ENCODE measurements at regions not wholly inside any gene's neighbourhood (a gene's known extent, or its start where the extent isn't known, plus 50 kb on each side); places are given as distances from the start of the nearest gene placed in this dataset.
"Not testable (repeated sequence)": the region's sequence is repeated elsewhere in the genome, so short reads cannot be mapped to it uniquely, and the experiment has no call there.

DNA sequence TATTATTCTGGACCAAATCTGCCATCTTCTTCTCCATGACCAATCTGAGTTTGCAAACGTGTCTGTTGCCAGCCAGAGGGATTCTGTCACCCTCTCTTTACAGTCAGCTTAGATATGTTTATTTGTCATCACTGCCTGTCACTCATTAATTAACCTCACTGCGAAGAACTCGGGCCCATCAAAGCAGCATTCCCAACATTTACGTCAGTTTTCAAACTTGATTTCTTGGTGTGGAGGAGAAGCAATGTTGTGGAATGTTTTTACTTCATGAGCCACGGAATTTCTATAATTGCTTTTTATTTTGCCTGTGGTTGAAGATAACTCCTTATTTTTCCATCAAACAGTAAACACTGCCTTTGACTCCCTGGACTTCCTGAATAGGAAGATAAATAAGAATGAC, 91.8 kb upstream of the CNKSR3 start:
- DNase-seq (ENCODE audit: low spot score): no peak

GRCh38 chr6:154602708-154603107, 92.2 kb upstream of the CNKSR3 start:
- no peak for DNase-seq (ENCODE audit: low spot score)

DNA sequence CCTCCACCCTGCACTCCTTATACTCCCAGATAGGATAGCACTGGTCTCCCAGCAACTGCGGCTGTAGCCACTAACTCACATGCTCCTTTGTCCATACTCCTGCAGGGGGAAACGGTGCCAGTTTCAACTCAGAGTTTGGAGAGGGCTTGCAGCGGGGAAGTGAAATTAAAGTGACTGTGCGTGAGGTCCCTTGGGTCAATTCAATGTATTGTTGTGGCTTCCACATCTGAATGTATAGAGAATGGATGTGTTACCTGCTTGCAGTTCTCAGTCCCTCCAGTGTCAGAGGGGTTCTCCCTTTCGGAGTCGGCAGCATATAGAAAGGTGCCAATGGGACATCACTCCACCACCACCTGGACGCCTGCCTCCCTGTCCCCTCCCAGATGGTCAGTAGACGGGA, 93.6 kb upstream of the CNKSR3 start:
- no peak for DNase-seq (ENCODE audit: low spot score)

DNA sequence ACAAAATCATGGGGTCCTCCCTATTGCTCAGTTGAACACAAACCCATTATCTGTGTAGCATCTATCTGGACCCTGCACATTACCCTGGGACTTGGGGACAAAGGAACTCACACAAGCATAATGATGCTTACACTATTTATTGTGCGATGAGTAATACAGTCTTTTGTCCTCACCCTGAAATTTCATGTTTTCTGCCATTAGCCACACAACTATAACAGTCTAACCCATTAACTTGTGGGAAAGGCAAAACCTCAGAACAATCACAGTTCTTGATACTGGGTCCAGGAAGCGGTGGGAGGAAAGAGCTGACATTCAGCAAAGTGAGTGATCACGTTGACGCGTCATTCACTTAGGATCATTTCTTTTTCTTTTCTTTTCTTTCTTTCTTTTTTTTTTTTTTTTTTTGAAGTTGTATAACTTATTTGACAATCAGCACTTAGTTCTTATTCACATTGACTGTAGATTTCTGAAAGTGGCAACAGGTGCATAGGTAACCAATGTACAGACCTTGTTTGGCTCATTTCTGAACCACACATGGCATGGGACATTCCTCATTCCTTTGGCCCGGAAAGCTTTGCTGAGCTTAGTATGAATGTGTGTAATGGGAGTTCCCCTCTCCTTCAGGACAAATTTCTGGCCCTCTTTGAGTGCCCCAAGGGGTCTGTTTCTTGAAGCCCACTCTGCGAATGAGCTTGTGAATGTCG, 94.8 kb upstream of the CNKSR3 start:
- DNase-seq (ENCODE audit: low spot score): no peak

GRCh38 chr6:154605882-154606370, 95.4 kb upstream of the CNKSR3 start:
- no peak for DNase-seq (ENCODE audit: low spot score)

DNA sequence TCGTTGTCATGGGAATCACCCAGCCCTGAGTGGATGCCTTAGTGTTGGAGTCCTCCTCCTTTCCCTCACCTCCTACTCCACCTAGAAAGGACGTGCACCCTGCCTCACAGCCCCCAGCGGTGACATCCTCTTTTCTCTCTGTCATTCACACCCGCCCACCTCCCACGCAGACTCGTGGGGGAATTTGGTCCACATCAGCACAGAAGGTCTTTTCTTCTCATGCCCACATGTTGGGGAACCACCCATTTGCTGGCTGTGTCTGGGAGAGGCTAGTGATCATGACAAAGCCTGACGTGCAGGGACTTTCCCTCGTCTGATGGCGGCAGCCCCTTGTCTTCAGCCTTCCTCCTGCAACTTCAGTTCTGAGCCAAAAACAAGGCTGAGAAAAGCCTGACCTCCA, 96.0 kb upstream of the CNKSR3 start:
- no peak for DNase-seq (ENCODE audit: low spot score)

DNA sequence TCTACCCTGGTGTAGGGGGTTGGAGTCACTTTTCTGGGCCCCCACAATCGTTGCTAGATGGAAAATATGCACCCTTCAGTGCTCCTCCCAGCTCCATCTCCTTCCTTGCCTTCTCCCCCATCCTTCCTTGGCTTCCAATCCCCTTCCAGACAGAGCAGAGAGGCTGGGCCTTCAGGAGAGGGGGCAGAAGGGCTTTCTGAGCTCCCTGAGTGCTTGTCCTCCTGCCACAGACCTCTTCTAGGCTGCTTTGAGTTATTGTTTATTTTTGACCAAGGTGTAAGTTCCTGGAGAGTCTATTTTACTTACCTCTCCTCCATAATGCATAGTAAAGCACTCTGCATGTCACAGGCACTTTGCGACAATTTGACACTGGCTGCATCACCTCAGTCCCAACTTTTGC, 96.4 kb upstream of the CNKSR3 start:
- no peak for DNase-seq (ENCODE audit: low spot score)

DNA sequence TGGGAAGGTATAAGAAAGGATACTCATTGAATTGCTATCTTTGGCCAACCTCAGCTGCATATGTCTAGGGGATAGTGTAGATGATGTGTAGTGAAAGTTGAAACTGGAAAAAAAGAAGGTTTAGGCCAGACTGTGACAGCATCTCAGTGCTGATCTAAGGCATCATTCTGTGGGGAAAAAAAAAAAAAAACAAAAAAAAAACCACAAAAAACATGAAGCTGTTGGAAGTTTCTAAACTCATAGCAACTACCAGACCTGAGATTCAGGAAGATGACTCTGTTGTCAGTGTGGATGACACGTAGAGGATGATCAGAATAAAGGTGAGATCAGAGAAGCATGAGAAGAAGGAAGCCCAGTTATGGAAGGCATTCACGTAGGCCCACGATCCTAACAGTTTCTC, 100.8 kb upstream of the CNKSR3 start:
- DNase-seq (ENCODE audit: low spot score): no peak

DNA sequence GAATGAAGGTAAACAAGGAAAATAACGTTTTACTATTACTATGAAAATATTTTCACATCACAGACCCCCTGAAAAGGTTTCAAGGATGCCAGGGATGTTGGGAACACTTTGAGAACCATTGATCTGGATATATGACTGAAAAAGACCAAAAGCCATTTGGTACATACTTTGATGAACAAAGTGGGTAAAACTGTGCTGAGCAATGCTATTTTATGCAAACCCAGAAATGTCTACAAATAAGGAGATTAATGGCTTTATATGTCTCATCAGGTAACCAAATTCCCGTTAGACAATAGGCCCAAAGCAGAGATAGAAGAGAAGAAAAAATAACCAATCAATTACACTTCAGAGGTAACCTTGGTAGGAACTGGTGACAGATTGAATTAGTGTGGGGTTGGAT, 101.4 kb upstream of the CNKSR3 start:
- DNase-seq (ENCODE audit: low spot score): no peak

DNA sequence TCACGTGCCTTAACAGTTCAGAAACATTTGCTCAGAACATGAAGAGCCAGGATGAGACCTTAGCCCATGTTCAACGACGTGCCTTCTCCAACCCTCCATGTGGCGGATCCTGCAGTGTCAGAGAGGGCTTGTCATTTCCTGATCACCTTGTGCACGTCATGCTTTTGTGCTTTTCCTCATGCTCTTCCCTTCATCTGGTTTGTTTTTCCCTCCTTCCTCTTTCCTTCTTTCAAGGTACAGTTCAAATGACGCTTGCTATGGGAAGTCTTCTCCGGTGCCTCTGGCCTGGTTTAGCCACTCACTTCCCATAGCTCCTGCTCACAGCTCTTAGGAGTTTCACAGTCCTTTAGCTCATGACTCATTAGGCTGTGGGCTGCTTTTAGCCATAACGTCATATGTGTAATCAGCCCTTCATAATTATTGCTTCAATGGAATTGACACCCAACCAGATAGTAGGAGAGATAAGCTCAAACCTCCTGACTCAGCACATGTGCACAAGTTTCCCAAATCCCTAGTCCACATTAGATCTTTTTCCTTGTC, 102.7 kb upstream of the CNKSR3 start:
- DNase-seq (ENCODE audit: low spot score): no peak

GRCh38 chr6:154614101-154614500, 103.6 kb upstream of the CNKSR3 start:
- no peak for DNase-seq (ENCODE audit: low spot score)

DNA sequence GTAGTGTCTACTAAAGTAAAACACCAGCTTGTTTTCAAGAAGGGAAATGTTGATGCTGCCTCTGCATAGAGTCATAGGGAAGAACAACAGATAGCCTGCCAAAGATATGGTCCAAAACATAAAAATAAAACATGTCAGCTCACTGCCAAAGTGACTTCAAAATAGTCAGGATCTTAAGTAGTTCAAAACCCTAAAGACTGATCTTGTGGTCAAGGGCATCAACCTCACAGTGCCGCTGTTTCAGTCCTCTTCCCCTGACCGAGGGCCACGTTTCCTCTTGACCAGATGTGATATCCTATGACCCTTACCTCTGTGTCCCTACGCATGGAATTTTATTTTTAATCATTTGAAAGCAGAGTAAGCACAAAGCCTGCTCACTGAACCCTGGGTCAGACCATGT, 104.2 kb upstream of the CNKSR3 start:
- no peak for DNase-seq (ENCODE audit: low spot score)

GRCh38 chr6:154615483-154616025, 105.1 kb upstream of the CNKSR3 start:
- DNase-seq (ENCODE audit: low spot score): peak; percentile 71

GRCh38 chr6:154617175-154617574, 106.7 kb upstream of the CNKSR3 start:
- DNase-seq (ENCODE audit: low spot score): no peak

DNA sequence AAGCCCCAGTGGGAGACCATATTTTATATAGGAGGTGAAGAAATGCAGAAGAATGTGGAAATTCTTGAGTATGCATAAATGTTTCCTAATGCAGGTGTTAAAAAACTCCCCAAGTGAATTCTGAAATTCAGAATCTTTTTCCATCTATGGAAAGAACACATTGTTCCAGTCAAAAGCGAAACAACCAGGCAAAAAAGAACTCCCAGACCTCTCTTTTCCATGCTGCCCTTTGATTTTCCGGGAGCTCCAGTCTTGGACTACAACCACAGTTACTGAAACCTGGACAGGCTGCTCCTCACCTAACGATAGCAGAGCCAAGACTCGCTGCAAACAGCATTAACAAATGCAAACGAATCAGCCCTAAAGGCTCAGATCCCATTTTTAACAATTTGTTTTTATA, 108.7 kb upstream of the CNKSR3 start:
- DNase-seq (ENCODE audit: low spot score): no peak

- no peak for DNase-seq (ENCODE audit: low spot score)
These were observed 111.2 kb upstream of the CNKSR3 start for GRCh38 chr6:154621686-154622085.

GRCh38 chr6:154622618-154623336, 110.4 kb upstream of the SCAF8 start:
- DNase-seq (ENCODE audit: low spot score): no peak

DNA sequence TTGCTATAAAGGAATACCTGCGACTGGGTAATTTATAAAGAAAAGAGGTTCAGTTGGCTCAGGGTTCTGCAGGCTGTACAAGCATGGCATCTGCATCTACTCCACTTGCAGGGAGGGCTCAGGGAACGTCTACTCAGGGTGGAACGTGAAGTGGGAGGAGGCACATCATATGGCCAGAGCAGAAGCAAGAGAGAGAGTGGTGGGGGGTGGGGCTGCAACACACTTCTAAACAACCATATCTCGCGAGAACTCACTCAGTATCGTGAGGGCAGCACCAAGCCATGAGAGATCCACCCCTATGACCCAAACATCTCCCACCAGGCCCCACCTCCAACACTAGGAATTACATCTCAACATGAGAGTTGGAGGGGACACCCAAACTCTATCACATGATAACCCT, 109.8 kb upstream of the SCAF8 start:
- DNase-seq (ENCODE audit: low spot score): no peak

- DNase-seq (ENCODE audit: low spot score): no peak
These were observed 109.1 kb upstream of the SCAF8 start for GRCh38 chr6:154624038-154624599.

GRCh38 chr6:154624727-154625126, 108.5 kb upstream of the SCAF8 start:
- not testable (repeated sequence) for DNase-seq (ENCODE audit: low spot score)

GRCh38 chr6:154625721-154626120, 107.5 kb upstream of the SCAF8 start:
- DNase-seq (ENCODE audit: low spot score): no peak

GRCh38 chr6:154629127-154629526, 104.1 kb upstream of the SCAF8 start:
- DNase-seq (ENCODE audit: low spot score): no peak

DNA sequence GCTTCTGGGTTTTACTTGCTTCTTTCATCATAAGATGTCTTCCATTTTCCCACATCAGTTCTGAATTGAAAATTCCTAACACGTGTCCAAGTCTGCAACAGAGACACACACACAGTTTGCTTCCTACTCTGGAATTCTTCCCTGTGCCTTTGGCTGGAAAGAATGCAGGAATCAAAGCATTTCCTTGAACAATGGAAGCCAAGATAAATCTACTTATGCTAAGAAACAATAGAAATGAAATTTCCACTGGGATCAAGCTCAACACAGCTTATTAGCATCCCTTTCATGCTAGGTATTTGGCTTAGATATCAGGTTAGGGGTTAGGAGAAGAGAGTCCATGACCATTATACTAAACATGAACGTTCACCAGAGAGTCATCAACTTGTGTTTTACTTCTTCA, 101.1 kb upstream of the SCAF8 start:
- no peak for DNase-seq (ENCODE audit: low spot score)
